ENCODE measurements at regions not wholly inside any gene's neighbourhood (a gene's known extent, or its start where the extent isn't known, plus 50 kb on each side); places are given as distances from the start of the nearest gene placed in this dataset.

DNA sequence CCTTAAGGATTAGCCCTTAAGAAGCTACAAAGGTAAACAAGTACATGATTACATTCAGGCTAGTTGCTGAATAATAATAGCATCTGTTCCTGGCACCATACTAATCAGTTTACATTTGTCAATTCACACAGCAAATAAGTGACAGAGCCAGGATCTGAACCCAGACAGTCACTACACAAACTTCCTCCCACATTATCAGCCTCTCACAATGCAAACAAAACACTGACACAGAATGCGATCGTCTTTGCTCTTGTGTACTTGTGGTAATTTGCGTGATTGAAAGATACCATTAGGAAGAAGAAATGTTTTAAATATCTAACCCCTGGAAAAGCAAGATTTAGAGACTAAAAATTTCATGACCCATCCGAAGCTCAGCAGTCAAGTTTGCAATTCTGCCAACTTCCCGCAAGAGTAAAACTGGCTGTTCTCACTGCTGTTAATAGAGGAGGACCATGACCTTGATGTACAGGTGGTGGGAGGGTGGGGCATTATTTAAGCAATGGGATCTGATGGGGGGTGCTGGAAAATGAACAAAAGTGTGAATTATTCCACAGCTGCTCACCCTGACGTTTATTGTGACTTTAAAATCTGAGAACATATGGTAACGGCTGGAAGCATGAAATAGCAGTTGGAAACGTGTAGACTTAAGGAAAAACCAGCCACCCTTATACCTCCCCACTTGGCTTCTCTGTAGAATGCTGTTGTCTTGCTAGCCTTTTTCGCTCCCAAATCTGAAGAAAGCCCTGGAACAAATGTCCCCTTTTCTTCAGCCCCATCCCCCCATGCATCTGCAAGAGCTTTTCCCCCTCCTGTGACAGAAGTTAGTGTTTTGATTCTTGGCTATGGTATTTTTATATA is 95.3 kb upstream of the ARMC2 start:
- DNase-seq, result no peak

- DNase-seq, result no peak
These were observed 92.7 kb upstream of the ARMC2 start for GRCh38 chr6:108755257-108756240.

- no peak for DNase-seq
These were observed 90.9 kb upstream of the ARMC2 start for GRCh38 chr6:108757357-108757756.

GRCh38 chr6:108758884-108759283 is 89.3 kb upstream of the ARMC2 start:
- DNase-seq, result no peak

DNA sequence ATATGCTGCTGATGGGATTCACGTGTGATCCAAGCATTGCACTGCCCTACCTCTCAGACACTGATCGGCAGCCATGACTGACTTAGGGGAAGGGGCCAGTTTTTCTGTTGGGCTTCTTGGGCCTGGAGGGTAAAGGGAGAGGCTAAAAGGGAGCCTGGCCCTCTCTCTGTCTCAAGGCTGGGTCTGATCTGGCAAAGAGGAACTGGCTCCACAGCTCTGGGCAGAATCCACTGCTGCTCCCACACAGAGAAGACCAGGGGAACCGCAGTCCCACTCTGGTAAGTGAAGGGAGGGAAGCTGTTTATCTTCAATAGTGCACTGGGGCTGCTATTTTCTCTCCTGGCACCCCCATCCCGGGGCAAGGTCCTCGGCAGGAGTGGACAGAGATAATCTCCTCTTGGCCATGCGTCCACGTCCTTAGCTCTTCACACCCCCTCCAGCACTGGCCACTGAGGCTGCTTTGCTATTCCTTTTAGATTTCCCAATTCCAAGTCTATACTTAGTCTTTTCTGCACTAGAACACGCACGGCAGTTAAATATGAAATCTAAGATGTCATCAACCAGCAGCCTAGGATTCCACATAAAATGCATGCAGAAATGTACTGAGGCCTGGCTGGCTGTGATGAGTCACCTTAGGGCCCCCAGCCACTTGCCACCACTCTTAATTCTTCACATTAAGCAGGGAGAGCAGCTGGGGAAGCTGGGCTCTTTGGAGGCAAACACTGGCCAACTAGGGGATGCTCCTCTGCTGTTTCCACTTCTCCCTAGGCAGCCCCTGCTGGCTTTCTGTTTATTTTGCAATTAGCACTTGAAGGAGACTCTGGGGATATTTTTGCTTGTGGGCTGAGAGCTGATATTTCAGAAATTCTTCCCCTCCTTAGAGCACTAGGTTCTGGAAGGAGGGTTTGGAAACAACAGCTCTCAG is 87.8 kb upstream of the ARMC2 start:
- DNase-seq, result no peak

- DNase-seq, result no peak
These were observed 85.8 kb upstream of the ARMC2 start for GRCh38 chr6:108762394-108762793.

- DNase-seq, result no peak
These were observed 84.2 kb upstream of the ARMC2 start for GRCh38 chr6:108763931-108764579.

GRCh38 chr6:108764580-108764950 is 83.7 kb upstream of the ARMC2 start:
- no peak for DNase-seq

DNA sequence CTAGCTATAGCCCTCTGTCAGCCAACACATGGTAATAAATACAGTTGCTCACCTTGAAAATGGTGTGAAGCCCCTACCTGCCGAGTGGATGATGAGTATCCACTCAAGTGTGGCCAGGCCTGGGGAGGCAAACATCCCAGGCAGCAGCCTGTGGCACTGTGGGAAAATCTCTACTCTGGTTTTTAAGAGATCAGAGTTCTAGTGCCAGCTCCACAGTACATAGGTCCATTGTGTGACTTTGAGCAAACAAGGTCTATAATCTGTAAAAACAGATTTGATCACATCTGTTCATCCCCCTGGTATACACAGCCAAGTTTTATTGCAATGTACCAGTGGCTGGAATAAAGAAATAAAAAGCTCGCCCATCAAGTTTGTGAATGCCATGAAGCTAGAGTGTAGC is 82.7 kb upstream of the ARMC2 start:
- no peak for DNase-seq

GRCh38 chr6:108766419-108766818 is 81.8 kb upstream of the ARMC2 start:
- DNase-seq, result no peak

- DNase-seq, result no peak
These were observed 81.3 kb upstream of the ARMC2 start for GRCh38 chr6:108766886-108767285.

DNA sequence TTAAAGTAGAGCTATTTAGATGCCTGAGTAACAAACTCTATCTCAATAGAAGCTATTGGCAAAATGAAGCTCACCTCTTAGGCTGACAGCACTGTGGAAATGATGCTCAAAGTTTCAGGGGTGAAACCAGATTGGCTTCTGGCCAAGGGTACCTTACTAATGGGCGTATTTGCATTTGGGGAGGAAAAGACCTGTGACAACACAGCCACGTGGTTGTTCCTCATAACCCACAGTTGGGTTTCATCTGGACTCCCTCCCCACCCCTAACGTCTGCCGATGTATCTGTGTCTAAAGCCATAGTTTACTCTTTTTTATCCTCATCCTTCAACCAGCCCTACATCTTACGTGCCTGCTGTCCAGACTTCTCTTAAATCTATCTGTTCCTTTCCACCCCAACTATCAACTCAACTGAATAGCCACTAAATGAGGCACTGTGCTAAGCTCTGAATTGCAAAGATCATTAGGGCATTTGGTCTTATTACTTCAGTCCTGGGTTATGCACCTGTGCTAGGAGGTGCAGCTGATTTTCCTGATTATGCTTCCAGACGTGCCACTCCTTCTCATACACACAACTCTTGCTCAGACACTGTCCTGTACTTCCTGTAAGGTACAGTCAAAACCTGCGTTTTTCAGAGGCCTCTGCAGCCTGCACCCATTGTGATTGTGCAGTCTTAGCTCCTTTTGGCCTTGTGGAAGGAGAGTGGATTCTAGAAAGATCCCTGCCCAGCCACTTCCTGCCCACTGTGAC is 80.6 kb upstream of the ARMC2 start:
- DNase-seq, result no peak

- DNase-seq, result no peak
These were observed 80.1 kb upstream of the ARMC2 start for GRCh38 chr6:108768166-108768555.

GRCh38 chr6:108768792-108769524 is 79.3 kb upstream of the ARMC2 start:
- no peak for DNase-seq

DNA sequence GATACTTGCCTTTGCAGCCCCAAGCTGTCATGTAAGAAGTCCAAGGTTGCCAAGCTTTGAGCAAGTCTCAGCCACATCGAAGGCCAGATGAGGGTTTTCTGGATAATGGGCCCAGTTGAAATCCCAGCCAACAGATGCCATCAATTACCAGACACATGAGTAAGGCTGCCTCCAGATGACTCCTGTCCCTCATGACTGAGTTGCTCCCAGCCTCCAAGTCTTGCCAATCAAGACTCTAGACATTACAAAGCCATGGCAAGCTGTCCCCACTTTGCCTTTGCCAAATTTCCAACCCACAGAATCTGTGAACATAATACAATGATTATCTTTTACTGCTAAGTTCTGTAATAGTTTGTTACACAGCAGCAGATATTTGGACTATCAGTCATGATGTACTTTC is 76.8 kb upstream of the ARMC2 start:
- no peak for DNase-seq

- no peak for DNase-seq
These were observed 73.7 kb upstream of the ARMC2 start for GRCh38 chr6:108774555-108774954.

DNA sequence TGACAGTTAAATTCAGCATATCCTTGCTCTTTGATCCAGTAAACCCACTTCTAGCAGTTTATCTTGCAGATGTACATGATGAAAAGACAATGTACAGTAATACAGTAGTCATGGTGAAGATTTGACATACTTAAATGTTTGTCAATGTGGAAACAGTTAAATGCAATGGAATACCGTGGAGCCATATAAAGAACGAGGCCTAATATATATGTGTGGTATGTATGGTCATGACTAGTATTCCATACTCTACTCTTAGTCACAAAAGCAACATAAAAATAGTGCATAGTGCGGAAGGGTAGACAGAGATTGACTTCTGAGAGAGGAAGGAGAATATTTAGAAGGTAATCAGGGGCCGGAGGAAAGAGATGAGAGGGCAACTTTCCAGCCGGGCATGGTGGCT is 70.7 kb upstream of the ARMC2 start:
- no peak for DNase-seq

- no peak for DNase-seq
These were observed 69.6 kb upstream of the ARMC2 start for GRCh38 chr6:108778421-108779186.

DNA sequence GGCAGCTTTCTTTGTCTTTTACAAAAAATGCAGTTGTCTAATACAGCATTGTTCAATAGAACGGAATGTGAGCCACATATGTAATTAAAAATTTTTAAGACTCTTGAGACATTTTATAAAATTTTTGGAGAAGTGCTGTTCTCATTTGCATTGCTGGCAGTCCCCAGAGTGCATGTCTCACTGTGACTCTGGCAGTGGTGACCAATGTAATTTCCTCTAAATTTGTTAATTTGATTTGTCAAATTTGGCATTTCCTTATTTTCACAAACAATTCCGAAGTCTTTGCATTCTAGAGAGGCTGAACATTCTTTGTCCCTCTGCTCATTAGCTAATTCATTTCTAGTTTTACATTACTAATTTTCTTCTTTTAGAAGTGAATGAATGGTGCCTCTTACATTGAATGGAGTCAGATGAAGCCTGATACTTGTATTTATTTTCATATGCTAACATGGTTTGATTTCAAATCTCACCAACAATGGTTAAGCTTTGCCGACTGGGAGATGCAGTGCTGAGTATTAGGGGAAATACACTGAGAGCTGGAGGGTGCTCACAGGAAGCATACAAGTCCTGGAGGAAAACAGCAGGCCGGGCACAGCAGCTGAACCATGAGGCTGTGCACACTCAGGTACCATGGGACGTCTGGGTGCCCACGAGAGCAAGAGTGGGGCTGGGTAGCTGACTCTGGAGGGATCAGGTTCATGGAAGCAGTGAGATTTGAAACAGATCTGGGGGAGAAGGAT is 68.5 kb upstream of the ARMC2 start:
- no peak for DNase-seq

Data from stimulated activated CD4-positive, alpha-beta T cell treated with anti-CD3 and anti-CD28 coated beads, Interleukin-4, amount 100 ng/mL, for 24 hours (primary cell).